ENCODE measurements at regions not wholly inside any gene's neighbourhood (a gene's known extent, or its start where the extent isn't known, plus 50 kb on each side); places are given as distances from the start of the nearest gene placed in this dataset.

DNA sequence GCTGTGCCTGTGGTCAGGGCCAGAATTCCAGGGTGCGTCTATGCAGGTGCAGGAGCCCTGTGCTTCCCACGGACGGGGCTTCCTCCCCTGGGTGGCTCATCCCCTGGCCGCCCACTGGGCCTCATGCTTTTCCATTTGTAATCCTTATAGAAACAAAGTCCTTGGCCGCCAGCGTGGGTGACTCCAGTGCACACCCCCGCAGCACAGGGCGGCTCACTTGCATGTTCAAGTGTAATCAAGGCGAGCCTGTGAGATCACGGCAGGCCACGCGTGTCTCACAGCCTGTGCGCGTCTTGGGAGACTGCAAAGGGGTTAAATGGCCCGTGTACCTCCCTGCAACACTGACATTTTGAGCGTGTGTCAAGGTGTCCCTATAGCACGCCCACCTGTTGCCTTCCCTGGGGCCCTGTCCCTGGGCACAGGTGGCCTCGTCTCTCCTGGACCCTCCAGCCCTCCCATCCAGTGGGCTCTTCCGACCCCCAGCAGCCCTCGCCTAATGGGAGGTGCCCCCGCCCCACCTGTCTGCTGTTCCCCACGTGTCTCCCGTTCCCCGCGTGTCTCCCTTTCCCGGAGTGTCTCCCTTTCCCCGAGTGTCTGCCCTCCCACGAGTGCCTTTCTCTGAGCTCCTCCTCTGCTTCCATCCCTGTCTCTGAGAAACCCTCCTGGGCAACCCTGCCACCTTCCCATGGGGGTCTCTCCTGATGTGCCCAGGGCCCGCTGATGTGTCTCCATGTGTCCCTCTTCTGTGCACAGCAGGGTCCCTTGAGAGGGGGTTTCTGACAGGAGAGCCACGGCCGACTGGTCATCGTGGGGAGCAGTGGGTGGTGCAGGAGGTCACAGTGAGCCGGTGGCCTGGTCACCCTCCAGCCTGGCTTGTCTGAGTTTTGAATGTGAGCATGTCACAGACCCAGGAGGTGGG, 1215.3 kb downstream of the BRD1 start:
- DNase-seq = no peak

DNA sequence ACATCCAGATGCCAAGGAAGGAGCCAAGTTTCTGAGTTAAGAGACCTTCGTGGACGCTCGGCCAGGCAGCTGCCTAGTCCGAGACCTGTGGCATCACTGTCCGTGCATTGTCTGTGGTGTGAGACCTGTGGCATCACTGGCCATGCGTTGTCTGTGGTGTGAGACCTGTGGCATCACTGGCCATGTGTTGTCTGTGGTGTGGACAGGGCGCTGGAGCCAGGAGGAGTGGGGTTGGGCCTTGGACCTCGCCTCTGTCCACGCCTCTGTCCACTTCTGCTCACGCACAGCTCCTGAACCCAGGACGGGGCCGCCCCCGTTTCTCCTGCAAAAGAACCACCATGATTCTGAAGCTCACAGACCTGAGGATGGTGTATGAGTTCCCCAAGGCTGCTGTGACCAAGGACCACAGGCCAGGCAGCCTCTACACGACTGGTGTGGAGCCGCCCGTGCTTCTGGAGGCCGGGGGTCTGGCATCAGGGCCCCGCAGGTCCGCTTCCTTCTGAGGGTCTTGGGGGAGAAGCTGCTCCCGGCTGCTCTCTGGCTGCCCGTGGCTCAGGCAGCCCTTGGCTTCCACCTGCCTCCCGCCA, 1218.3 kb downstream of the BRD1 start:
- no peak for DNase-seq

DNA sequence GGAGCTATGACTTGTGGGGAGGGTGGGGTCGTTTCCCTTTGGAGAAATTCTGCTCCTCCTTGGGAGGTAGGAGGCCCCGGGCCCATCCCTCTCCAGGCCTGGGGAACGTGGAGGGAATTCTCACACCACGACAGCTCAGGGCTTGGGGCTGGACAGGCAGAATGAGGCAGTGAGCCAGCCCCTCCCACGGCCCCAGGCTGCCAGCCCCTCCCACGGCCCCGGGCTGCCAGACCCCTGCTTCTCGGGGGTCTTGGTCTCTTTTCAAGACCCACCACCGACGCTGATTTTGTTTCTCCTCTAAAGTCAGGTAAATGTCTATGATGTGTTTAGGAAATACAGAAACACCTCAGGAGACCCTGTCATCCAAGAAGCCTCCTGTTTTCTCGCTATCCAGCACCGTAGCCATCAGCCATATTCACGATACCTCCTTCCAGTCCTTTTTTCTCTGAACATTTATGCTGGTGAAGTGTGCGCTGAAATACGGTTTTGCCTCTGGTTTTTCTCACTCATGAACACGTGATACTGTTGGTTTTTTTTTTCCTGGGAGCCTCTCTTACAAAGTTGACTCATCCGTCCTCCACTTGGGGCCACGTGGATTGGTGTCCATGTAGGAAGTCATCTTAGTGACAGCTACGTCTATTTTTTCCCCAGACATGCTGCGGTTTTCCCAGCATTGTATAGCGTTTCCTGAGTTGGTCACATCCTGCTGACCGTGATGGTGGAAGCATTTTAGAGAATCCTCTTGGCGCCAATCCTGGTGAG, 1219.6 kb downstream of the BRD1 start:
- DNase-seq = no peak

DNA sequence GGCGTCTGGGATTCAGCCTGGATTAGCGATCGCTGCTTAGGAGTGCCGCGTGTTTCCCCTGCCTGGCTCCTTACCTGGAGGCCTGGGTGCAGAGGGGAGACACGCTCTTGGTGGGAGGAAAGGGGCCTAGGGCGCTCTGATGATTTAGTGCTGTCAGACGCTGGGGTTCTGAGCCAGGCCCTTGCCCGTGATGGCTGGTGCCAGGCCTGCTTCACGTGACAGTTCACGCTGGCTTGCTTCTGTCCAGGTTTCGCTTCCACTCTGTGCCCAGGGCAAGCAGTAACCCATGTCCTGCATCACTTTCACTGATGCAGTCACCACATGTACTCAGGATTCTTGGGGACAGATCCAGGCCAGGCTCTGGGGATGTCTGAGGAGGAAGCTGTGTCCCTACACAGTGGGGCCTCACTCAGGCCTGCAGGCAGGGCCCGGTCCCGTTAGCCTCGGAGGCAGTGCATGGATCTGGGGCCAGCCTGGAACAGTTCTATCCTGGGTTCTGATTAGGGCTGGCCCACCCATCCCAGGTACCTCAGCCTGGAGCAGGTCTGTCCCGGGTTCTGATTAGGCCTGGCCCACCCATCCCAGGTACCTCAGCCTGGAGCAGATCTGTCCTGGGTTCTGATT, 1220.9 kb downstream of the BRD1 start:
- DNase-seq = no peak

DNA sequence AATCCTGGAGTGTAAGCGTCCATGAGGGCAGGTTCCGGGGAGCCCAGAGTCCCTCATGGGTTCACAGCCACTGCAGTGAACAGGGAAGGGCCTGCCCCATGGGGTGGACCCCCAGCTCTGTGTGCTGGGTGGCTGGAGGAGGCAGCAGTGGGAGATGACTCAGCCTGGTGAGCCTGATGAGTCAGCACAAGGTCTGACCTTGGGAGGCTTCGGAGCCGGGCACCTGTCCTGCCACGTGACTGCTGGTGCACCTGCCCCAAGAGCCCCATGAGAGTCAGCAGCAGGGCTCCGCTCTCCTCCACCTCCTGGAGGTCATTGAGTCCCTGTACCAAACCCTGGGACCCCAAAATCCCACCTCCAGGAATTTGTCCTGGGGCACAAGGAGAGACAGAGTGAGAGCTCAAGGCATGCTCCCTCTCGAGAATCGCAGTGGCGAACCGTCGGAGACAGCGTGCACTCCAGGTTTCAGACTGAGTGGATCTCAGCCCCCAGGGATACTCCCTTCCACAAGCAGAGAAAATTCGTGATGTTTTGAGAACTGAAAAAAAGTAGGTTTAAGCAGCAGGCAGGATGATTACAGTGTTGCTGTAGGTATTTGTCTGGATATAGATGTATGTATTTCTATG, 1221.7 kb downstream of the BRD1 start:
- no peak for DNase-seq

DNA sequence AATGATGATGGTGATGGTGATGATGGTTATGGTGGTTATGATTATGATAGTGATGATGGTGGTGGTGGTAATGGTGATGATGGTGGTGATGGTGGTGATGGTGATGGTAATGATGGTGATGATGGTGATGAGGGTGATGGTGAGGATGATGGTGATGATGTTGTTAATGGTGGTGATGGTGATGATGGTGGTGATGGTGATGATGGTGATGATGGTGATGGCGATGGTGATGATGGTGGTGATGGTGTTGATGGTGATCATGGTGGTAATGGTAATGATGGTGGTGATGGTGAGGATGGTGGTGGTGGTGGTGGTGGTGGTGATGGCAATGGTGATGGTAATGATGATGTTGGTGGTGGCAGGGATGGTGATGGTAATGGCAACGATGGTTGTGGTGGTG, 1222.5 kb downstream of the BRD1 start:
- no peak for DNase-seq

DNA sequence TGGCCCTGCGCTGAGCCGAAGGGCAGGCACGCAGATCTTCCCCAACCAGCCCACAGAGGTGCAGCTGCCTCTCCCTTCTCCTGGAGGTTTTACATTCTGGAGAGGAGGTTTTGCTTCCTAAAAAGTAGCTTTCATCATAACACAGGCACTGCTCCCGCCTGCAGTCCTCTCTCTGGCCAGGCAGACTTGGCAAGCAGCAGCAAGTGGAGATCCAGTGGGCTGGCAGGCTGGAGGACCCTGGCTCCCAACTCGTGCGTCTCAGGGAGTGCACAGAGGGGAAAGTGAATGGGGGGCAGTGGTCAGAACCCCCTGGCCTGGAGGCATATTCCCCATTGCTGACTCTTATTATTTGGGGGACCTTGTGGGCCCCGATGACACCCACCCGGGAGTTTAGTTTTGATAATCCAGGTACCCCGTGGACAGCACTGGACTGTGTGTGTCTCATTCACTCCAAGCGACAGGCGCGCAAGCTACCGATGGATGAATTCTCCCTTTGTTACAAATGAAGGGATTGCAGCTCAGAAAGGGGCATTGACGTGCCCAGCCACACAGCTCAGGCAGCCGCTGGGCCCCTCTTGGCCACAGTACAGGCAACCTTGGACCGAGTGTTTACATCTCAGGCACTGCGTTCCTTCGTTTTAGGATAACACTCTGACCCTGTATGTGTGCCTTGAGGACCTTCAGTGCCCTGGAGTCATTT, 1223.9 kb downstream of the BRD1 start:
- DNase-seq = no peak

DNA sequence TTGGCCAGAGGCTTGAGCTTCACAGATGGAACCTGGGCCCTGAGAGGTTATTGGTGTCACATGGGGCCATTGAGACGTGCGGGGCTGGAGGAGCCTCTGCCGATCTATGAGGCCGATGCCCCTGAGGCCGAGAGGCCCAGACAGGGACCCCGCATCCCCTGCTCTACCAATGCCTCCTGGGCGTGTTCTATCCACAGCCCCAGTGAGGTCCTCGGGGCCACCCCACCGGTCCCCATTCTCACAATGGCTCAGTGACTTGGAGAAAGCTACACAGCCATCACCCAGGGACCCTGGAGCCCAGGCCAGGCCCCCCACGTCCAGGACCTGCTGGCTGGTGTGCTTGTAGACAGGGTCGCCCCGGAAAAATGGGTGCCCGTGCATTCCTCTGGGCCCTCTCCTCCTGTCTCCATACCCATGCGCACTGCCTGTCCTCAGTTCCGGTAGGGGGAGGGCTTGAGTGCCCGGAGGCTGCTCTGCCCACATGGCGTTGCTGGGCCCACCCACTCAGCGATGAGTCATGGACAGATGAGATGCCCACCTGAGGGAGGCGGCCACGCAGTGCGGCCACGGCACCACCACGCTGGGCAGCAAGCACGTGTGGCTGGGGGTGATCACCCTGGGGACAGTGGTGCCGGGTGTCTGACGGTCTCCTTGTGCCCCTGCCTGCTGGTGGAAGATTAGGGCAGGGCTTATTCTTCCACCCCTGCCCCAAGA, 1224.7 kb downstream of the BRD1 start:
- no peak for DNase-seq

DNA sequence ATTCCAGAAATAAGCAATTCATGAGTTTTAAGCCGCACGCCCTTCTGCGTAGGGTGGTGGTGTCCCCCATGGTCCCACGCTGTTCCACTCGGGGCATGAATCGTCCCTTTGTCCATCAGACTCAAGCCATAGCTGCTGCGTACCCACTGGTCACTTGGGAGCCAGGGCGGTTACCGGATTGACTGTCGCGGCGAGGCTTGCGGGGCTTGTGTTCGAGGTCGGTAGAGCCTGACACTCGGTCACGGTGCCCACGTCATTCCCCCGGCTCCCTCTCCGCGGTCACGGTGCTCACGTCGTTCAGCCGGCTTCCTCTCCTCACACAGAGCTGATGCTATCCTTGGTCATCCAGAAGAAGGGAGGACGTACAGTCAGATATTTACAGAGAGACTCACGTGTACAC, 1227.0 kb downstream of the BRD1 start:
- DNase-seq = no peak

DNA sequence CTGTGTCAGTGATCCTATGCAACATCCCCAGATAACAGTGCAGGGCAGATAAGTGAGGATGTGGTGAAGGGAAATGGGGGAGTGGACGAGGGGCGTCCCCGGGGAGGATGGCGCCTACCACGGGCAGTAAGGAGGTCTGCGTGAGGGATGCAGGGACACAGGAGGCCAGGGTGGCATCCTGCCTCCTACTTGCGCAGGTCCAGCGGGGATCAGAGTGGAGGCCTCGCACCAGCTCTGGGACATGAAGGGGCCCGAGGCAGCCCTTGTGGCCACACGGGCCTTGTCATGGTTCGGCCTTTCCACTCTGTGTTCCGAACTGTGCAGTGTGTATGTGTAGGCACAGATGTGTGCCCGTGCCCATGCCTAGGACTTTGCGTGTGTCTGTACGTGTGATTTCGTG, 1227.5 kb downstream of the BRD1 start:
- DNase-seq = no peak

DNA sequence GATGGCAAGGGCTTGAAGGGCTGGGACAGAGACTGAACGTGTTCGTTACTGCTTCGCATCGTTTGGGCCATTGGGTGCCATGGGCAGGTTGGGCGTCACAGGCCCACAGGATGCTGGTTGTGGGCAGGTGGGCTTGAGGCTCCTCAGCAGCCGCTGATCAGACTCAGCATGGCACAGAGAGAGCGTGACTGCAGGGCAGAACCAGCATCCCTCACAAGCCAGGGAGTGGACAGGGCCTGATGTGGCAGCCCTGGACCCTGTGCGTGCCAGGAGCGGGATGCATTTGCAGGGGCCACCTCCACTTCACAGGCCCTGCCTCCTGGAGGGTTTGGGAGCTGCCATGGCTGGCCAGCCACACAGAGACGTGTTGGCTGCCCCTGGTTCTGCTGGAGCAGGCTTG, 1228.3 kb downstream of the BRD1 start:
- no peak for DNase-seq

DNA sequence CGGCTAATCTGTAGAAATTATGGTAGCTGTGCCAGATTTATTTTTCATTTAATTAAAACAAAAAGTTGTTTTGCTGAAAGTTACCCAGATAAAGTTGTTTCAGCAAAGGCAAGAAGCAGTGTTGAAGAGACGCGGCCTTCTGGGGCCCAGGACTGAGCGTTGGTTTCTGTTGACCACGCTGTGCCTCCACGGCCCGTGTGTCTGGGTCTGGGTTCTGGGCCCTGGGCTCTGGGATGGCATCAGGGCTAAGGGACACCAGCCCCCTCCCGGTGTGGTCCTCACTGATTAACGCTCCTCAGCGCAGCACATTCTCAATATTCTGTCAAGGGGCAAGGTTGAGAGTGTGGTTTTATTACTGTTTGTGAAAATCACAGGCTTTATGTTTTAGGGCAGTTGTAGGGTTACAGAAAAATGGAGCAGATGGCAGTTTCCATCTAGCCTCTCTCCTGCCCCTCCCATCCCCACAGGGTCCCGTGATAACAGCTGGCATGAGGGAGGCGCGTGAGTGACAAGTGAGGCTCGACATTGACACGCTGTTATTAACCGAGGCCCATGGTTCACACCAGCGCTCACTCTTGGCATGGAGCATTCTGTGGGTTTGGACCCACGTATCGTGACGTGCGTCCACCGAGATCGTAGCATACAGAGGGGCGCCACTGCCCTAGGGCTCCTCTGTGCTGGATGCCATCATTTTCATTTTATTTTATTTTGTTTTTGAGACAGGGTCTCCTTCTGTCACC, 1231.4 kb downstream of the BRD1 start:
- DNase-seq = no peak

DNA sequence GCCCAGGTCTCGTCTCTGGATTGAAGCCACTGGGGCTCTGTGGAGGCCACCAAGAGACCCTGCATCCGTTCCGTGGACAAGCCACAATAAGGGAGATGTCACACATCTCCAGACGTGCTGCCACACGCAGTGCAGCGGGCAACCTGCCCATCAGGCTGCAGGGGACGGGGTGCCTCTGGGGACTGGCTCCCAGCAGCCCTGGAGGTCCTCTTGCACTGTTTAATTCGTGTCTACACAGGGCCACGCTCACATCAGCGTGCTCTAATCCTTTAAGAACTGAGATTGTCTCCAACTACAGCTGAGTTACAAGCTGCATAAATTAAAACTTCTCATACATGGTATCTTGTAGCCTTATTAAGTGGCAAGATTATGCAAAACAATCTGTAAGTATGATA, 1232.2 kb downstream of the BRD1 start:
- no peak for DNase-seq

DNA sequence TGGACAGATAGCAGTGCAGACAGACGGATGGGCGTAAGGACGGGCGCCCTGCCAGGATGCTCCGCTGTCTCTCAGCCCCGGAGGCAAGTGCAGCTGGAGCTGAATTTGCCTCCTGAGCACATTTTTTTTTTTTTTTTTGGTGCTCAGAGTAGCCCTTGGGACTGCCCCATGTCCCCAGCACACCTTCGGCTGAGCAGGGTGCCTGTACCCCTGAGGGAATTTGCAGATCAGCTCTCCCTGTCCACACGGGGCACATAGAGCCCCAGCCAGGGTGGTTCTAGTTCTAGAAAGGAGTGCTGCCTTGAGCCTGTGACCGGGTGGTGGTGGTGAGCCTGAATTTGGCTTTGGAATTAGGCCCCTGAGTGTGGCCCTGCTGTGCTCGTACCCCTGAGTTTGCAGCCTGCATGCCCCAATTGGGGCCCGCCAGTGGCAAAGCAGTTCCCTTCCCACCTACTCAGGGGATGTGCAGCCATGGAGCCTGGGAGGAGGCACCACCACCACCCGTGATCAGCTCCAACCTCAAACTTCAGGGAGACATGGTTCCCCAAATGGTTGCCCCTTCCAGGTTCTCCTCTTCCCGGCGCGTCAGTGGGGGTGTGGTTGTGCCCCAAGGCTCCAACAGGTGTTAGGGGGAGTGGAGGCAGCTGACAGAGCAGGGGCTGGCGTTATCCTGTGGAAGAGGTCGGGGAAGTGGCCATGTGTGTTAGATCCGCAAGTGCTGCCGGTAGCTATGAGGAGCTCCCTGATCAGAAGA, 1232.7 kb downstream of the BRD1 start:
- DNase-seq = no peak

DNA sequence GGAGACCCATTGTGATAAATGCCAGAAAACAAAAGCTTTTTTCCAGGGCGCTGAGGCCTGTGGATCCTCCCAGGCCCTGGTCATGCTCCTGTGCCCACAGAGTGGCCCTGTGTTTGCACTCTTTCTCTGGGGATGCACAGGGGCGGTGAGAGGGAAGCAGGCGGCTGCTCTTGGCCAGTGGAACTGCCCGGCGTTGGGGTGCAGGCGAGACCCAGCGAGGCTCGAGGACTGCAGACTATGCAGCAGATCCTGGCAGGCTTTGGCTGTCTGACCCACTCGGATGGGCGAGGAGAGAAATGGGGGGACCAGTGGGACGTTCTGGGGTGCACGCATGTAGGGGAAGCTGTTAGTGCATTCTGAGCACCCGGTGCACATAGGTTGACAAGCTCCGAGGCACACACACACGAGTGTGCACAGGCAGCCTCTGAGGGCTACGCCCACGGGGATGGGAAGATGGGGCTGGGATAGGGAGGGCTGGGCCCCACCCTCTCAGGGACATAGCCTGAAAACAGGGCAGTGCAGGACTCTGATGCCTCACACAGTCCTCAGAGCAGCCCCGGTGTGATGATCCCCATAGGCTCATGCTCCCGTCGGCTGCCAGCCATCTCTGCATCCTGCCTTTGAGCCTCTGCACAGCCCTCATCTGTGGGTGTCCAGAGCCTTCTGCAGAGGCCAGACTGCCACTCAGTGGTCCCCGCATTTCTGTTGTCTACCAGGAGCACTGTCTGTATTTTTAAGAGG, 1233.5 kb downstream of the BRD1 start:
- no peak for DNase-seq

DNA sequence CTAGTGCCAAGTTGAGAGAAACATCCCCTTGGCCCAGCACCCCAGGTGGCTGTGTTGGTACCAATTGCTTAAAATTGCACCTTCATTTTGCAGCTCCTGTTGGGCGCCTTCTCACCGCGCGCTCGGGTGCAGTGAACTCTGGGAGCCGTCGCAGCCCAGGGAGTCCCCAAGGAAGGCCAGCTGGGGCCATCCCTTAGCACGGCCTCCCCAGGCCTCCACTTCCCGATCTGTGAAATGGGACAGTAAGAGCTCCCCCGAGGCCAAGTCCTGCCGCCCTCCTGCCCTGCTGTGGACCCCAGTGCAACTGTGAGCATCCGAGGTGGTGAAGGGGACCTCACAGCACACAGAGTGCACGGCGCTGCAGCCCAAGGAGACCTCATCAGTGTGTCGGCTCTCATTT, 1234.1 kb downstream of the BRD1 start:
- no peak for DNase-seq

DNA sequence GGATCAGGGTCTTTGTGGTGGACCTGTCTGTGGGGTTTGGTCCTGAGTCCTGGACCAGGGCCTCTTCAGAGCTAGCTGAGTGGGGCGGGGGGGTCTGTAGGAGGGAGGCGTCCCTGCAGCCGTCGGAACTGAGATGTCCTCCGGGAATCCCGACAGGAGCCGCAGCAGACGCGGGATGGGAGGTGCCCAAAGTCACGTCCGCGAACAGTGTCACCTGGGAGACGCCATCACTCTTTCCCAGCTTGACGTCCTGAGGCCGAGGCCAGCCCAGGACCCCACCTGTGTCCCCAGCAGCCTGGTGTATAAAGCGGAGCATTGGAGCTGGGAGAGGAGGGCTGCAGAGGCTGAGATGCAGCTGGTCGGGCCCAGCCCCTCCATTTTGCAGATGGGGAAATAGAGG, 1234.7 kb downstream of the BRD1 start:
- DNase-seq = no peak

DNA sequence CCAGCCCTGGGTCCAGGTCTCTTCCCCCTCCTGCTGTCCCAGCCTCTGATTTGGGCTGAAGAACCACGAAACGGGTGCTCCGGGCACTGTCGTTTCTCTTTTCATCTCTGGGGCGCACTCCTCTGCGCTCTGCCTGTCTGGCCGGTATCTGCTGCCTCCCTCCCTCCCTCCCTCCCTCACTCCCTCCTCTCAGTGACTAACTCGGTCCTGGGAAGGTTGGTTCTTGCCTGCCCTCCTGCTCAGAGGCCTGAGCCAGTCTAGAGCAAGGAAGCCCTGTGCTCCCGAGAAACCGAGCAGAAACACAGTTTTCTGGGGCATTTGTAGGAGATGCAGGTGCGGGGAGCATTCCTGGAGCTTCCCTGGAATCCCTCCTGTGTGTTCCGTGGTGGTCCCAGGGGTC, 1235.2 kb downstream of the BRD1 start:
- no peak for DNase-seq

DNA sequence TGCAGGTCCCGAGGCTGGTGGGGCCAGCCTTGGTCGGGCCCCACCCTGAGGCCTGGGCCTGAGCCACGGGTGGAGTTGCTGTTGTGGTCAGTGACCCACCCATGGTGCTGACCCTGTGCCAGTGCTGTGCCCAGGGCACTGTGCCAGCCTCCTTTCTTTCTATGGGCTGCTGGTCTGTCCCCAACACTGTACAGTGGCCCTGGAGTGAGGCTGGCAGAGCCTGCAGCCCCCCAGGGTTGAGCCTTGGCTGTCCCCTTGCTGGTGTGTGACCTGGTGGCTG, 1235.7 kb downstream of the BRD1 start:
- no peak for DNase-seq

Measured in hematopoietic multipotent progenitor cell treated with erythropoietin and hydrocortisone succinate and interleukin-3 and kit ligand, for 6 days (in vitro differentiated cells).